Osteocyte (in vitro differentiated cells): ENCODE measurements at regions not wholly inside any gene's neighbourhood (a gene's known extent, or its start where the extent isn't known, plus 50 kb on each side); places are given as distances from the start of the nearest gene placed in this dataset.

Experiments
- DNase-seq: peaks from one replicate; pipeline ENCODE4 v3.0.0; 2021; ENCODE audit warnings: mixed read lengths; ENCODE audit not compliant: unreplicated experiment; ENCODE audit errors: extremely low spot score
- H3K27ac Mint-ChIP-seq: one replicate; pipeline ENCODE4 v1.8.0; 2021; ENCODE audit warnings: mild to moderate bottlenecking, mixed read lengths; ENCODE audit not compliant: unreplicated experiment
- H3K27me3 Mint-ChIP-seq: one replicate; pipeline ENCODE4 v1.8.0; 2021; ENCODE audit warnings: mixed read lengths; ENCODE audit not compliant: unreplicated experiment
- H3K36me3 Mint-ChIP-seq: one replicate; pipeline ENCODE4 v1.8.0; 2021; ENCODE audit warnings: mixed read lengths; ENCODE audit not compliant: unreplicated experiment
- H3K4me1 Mint-ChIP-seq: one replicate; pipeline ENCODE4 v1.8.0; 2021; ENCODE audit warnings: mixed read lengths; ENCODE audit not compliant: unreplicated experiment
- H3K4me3 Mint-ChIP-seq: one replicate; pipeline ENCODE4 v1.8.0; 2021; ENCODE audit warnings: mild to moderate bottlenecking, moderate library complexity, mixed read lengths; ENCODE audit not compliant: unreplicated experiment
- H3K9me3 Mint-ChIP-seq: one replicate; pipeline ENCODE4 v1.8.0; 2021; ENCODE audit warnings: mixed read lengths; ENCODE audit not compliant: unreplicated experiment
- TF ChIP-seq, protein P1 (sequence below): fragments of 200-600 bp; sonication (generic); IDR thresholded peaks from 2 replicates; pipeline ENCODE4 v1.5.0; 2021; ENCODE audit warnings: antibody characterized with exemption, mild to moderate bottlenecking, moderate library complexity

DNA sequence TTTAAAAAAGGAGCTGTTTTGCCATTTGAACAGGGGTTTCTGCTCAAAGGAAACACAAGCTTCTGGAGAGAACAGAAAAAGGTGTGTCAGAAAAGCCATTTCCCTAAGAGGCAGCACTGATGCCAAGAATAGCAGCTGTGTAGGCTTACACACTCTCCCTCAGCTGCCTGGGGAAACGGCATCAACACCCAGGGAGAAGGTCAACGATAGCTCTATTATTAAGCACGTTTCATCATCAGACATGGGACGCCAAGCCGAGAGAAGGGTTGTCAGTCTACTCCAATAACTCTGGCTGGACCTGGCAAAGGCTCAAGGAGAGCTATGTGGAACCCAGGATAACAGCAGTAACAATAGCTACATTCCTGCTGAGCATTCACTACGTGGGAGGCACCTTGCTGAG, 314.2 kb downstream of the CDK5RAP2 start:
- Mint-ChIP-seq H3K36me3 (no peaks in the 10 kb centered on the region), H3K27ac (no peak overlapping the region), H3K27me3 (peaks cover 2% of the 10 kb centered on the region), H3K4me1 (no peaks in the 10 kb centered on the region), H3K9me3 (no peaks in the 10 kb centered on the region), H3K4me3 (no peak overlapping the region)
- TF ChIP-seq, protein P1, sequence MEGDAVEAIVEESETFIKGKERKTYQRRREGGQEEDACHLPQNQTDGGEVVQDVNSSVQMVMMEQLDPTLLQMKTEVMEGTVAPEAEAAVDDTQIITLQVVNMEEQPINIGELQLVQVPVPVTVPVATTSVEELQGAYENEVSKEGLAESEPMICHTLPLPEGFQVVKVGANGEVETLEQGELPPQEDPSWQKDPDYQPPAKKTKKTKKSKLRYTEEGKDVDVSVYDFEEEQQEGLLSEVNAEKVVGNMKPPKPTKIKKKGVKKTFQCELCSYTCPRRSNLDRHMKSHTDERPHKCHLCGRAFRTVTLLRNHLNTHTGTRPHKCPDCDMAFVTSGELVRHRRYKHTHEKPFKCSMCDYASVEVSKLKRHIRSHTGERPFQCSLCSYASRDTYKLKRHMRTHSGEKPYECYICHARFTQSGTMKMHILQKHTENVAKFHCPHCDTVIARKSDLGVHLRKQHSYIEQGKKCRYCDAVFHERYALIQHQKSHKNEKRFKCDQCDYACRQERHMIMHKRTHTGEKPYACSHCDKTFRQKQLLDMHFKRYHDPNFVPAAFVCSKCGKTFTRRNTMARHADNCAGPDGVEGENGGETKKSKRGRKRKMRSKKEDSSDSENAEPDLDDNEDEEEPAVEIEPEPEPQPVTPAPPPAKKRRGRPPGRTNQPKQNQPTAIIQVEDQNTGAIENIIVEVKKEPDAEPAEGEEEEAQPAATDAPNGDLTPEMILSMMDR, result no peak
- no peak for DNase-seq

DNA sequence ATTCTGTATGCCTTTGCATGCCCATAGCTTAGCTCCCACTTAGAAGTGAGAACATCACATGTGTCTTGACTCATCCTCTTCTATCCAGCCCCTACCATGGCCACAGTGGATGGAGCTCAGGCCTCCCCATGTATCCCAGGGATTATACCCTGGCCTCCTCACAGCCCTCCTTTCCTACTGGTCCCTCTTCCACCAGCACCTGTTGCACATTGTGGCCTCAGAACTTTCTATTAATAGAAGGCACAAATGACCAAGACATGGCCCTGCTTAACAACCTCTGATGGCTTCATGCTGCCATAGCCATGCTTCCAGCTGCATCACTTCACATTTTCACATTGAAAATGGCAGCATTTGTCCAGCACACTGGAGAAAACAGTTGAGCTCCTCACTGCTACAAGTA, 315.4 kb downstream of the CDK5RAP2 start:
- H3K9me3 Mint-ChIP-seq, result no peaks in the 10 kb centered on the region
- H3K27ac Mint-ChIP-seq, result no peak overlapping the region
- H3K4me1 Mint-ChIP-seq, result no peaks in the 10 kb centered on the region
- no peak for DNase-seq
- no peaks in the 10 kb centered on the region for H3K36me3 Mint-ChIP-seq
- TF ChIP-seq, protein P1, result no peak
- H3K4me3 Mint-ChIP-seq, result no peak overlapping the region
- peaks cover 2% of the 10 kb centered on the region for H3K27me3 Mint-ChIP-seq

DNA sequence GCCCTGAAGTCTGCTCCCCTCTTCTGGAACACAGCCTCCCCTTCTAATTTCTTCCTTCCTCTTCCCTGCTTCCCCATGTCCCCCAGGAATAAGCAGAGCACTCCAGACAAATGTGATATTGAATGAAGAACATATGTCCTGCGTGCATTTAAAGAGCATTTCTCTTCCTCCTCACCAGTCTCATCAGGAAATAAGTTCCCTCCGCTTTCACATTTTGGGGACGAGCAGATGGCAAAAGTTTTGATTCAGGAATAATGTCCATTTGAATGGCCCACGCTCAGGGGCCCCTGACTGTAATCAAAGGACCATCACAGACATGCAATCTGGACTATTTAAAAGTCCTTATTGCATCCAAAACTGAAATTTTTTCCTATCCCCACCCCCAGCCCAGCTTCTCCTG, 316.1 kb downstream of the CDK5RAP2 start:
- H3K27ac Mint-ChIP-seq, result no peak overlapping the region

DNA sequence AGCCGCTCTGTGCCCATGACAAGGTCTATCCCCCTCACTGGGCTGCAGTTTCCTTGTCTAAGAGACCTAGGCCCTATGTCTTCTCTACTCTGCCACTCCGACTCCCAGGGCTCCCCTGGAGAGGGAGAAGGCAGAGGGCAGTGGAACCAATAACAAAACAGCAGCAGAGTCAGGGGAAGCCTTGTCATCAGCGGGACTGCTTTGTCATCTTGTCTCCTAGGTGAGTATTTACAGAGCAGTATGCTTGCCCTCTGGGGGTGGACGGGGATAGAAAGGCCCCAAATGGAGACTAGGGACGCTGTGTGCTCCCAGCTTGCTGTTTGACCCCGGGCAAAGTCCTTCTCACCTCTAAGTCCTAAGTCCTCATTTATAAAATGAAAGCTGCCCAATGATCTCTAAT, 318.5 kb downstream of the CDK5RAP2 start:
- Mint-ChIP-seq H3K27ac (no peak overlapping the region), H3K4me1 (no peaks in the 10 kb centered on the region), H3K9me3 (no peaks in the 10 kb centered on the region), H3K4me3 (no peak overlapping the region), H3K36me3 (no peaks in the 10 kb centered on the region), H3K27me3 (no peaks in the 10 kb centered on the region)
- no peak for DNase-seq
- TF ChIP-seq, protein P1, result no peak

More for the DNA sequence above, 316.1 kb downstream of the CDK5RAP2 start:
- H3K27me3 Mint-ChIP-seq, result peaks cover 2% of the 10 kb centered on the region
- H3K4me3 Mint-ChIP-seq, result no peak overlapping the region
- H3K9me3 Mint-ChIP-seq, result no peaks in the 10 kb centered on the region
- no peak for DNase-seq
- H3K4me1 Mint-ChIP-seq, result no peaks in the 10 kb centered on the region
- no peaks in the 10 kb centered on the region for H3K36me3 Mint-ChIP-seq
- TF ChIP-seq, protein P1, result no peak

DNA sequence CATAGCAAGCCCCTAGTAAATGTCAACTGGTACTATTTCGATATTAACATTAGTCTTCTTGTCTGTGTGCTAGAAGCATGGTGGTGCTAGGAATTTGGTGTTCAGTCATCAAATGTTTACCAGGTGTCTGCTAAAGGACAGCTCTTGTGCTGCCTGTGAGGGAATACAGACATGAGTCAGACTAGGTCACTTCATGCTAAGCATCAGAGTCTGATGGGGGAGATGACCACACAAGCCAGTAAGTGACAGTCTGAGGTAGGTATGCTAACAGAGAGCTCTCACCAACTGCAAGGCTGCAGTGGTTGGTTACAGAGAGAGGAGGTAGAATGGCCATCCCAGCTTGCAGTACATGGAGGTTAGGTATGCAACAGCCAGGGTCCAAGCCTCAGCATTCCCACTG, 320.9 kb downstream of the CDK5RAP2 start:
- TF ChIP-seq, protein P1, result no peak
- H3K36me3 Mint-ChIP-seq, result no peaks in the 10 kb centered on the region
- no peaks in the 10 kb centered on the region for H3K4me1 Mint-ChIP-seq
- H3K27ac Mint-ChIP-seq, result no peak overlapping the region
- H3K9me3 Mint-ChIP-seq, result no peaks in the 10 kb centered on the region
- no peak overlapping the region for H3K4me3 Mint-ChIP-seq
- H3K27me3 Mint-ChIP-seq, result no peaks in the 10 kb centered on the region
- no peak for DNase-seq
